Loucy (cell line): ENCODE measurements at regions not wholly inside any gene's neighbourhood (a gene's known extent, or its start where the extent isn't known, plus 50 kb on each side); places are given as distances from the start of the nearest gene placed in this dataset.

Source experiments
- CTCF ChIP-seq: fragments of 200-600 bp; sonication (generic); conservative IDR thresholded peaks from 2 replicates; pipeline ENCODE4 v1.5.1; 2014; ENCODE audit warnings: mild to moderate bottlenecking, antibody characterized with exemption, low read length
- EZH2phosphoT487 ChIP-seq: fragments of 200-600 bp; IDR thresholded peaks from 2 replicates; pipeline ENCODE4 v1.6.1; 2018; ENCODE audit warnings: antibody characterized with exemption, mild to moderate bottlenecking, moderate library complexity, borderline replicate concordance

- TF ChIP-seq CTCF (no peak), EZH2phosphoT487 (no peak)
Observed at GRCh38 chr4:57605376-57605775, 495.2 kb upstream of the IGFBP7 start.
